ENCODE measurements at regions not wholly inside any gene's neighbourhood (a gene's known extent, or its start where the extent isn't known, plus 50 kb on each side); places are given as distances from the start of the nearest gene placed in this dataset.
A peak's percentile ranks its signal among the peaks of the same experiment; 100 is the strongest.

- no peak overlapping the region for H3K27ac ChIP-seq
- TF ChIP-seq ZFX (IDR thresholded peaks at IDR 0.05; ENCODE audit: borderline replicate concordance) (no peak), CTCF (IDR thresholded peaks at IDR 0.05) (no peak)
Observed at GRCh38 chr1:209205039-209205438, 378.5 kb upstream of the CAMK1G start.

GRCh38 chr1:209207126-209207700, 376.3 kb upstream of the CAMK1G start:
- no peak overlapping the region for H3K27ac ChIP-seq
- TF ChIP-seq CTCF (IDR thresholded peaks at IDR 0.05): no peak
- TF ChIP-seq ZFX (IDR thresholded peaks at IDR 0.05; ENCODE audit: borderline replicate concordance): no peak

- no peak overlapping the region for H3K27ac ChIP-seq
- peak; percentile 97 for TF ChIP-seq CTCF (IDR thresholded peaks at IDR 0.05)
- TF ChIP-seq ZFX (IDR thresholded peaks at IDR 0.05; ENCODE audit: borderline replicate concordance): no peak
Observed at GRCh38 chr1:209207701-209208286, 375.7 kb upstream of the CAMK1G start.

- no peak for TF ChIP-seq CTCF (IDR thresholded peaks at IDR 0.05)
- TF ChIP-seq ZFX (IDR thresholded peaks at IDR 0.05; ENCODE audit: borderline replicate concordance): no peak
- no peak overlapping the region for H3K27ac ChIP-seq
Observed at GRCh38 chr1:209208648-209209047, 374.9 kb upstream of the CAMK1G start.

- no peak overlapping the region for H3K27ac ChIP-seq
- TF ChIP-seq ZFX (IDR thresholded peaks at IDR 0.05; ENCODE audit: borderline replicate concordance): no peak
- TF ChIP-seq CTCF (IDR thresholded peaks at IDR 0.05): no peak
Observed at GRCh38 chr1:209213989-209214388, 369.5 kb upstream of the CAMK1G start.

GRCh38 chr1:209215826-209216225, 367.7 kb upstream of the CAMK1G start:
- TF ChIP-seq ZFX (IDR thresholded peaks at IDR 0.05; ENCODE audit: borderline replicate concordance): no peak
- no peak for TF ChIP-seq CTCF (IDR thresholded peaks at IDR 0.05)
- no peak overlapping the region for H3K27ac ChIP-seq

- no peak overlapping the region for H3K27ac ChIP-seq
- no peak for TF ChIP-seq CTCF (IDR thresholded peaks at IDR 0.05)
- TF ChIP-seq ZFX (IDR thresholded peaks at IDR 0.05; ENCODE audit: borderline replicate concordance): no peak
Observed at GRCh38 chr1:209218113-209218512, 365.4 kb upstream of the CAMK1G start.
